Thymus (tissue), 11 donors: ENCODE measurements at regions not wholly inside any gene's neighbourhood (a gene's known extent, or its start where the extent isn't known, plus 50 kb on each side); places are given as distances from the start of the nearest gene placed in this dataset.
"Not testable (repeated sequence)": the region's sequence is repeated elsewhere in the genome, so short reads cannot be mapped to it uniquely, and the experiment has no call there.

Experiments
- DNase-seq, 9 donors: peaks; one replicate each; pipeline ENCODE4 v3.0.0-alpha.2; 2013; ENCODE audit warnings: low spot score in 9 of 9, low read depth in 6 of 9, missing footprints in 1 of 9
- H3K27ac ChIP-seq, 2 donors: one replicate each; pipeline ENCODE4 v1.5.1; 2013; ENCODE audit warnings: control low read depth in 1 of 2, low read depth in 1 of 2, low read length in 1 of 2, mild to moderate bottlenecking in 1 of 2, moderate library complexity in 1 of 2
- H3K27me3 ChIP-seq, 2 donors: one replicate each; pipeline ENCODE4 v1.5.1; 2013; ENCODE audit warnings: low read length in 1 of 2; ENCODE audit not compliant: control insufficient read depth in 2 of 2, insufficient read depth in 1 of 2
- H3K36me3 ChIP-seq, 2 donors: one replicate each; pipeline ENCODE4 v1.5.1; 2013; ENCODE audit warnings: low read length in 1 of 2, mild to moderate bottlenecking in 1 of 2, moderate library complexity in 1 of 2; ENCODE audit not compliant: control insufficient read depth in 2 of 2, insufficient read depth in 2 of 2
- H3K4me1 ChIP-seq, 2 donors: one replicate each; pipeline ENCODE4 v1.5.1; 2013; ENCODE audit warnings: low read length in 2 of 2; ENCODE audit not compliant: control insufficient read depth in 2 of 2, insufficient read depth in 2 of 2
- H3K4me3 ChIP-seq, 2 donors: one replicate each; pipeline ENCODE4 v1.5.1; 2013; ENCODE audit warnings: low read length in 2 of 2, control low read depth in 1 of 2, mild to moderate bottlenecking in 1 of 2
- H3K9me3 ChIP-seq, 2 donors: one replicate each; pipeline ENCODE4 v1.5.1; 2013; ENCODE audit warnings: low read length in 1 of 2, mild to moderate bottlenecking in 1 of 2; ENCODE audit not compliant: control insufficient read depth in 2 of 2, insufficient read depth in 1 of 2
- WGBS: extraction: QIAGEN DNeasy Blood & Tissue Kit; methylation state at CpG from one replicate; pipeline ENCODE4 v1.1.7; 2013; 5-methylcytosine and 5-hydroxymethylcytosine counted together
- donor health status: healthy.

DNA sequence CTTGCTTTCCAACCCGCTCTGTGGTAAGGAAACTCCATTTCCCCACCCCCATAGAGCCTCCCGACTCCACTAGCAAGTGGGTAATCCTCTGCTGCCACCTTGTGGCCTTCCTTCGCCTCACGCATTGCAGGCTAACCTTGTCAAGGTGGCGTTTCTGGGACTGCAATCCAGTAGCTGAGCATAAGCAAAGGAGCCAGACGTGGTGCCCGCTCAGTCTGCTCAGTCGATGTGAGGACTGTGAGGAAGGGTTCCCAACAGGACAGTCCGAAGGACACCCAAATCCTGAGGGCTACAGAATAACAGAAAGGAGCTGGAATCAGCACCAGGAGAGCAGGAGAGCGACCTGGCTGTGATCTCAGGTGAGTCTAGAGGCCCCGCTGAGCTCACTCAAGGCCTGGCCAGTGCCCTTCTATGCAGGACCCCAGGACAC, 144.2 kb downstream of the SUCLG1 start:
- no peaks in the 10 kb centered on the region for H3K9me3 ChIP-seq
- DNase-seq = peak; percentile 34 to 79 (median 54)
- H3K4me1 ChIP-seq = no peaks in the 10 kb centered on the region
- H3K27me3 ChIP-seq = no peaks in the 10 kb centered on the region
- H3K36me3 ChIP-seq = no peaks in the 10 kb centered on the region
- WGBS = 26% methylated on average over 11 of the region's 11 CpGs
- H3K4me3 ChIP-seq = no peak overlapping the region
- no peak overlapping the region for H3K27ac ChIP-seq

DNA sequence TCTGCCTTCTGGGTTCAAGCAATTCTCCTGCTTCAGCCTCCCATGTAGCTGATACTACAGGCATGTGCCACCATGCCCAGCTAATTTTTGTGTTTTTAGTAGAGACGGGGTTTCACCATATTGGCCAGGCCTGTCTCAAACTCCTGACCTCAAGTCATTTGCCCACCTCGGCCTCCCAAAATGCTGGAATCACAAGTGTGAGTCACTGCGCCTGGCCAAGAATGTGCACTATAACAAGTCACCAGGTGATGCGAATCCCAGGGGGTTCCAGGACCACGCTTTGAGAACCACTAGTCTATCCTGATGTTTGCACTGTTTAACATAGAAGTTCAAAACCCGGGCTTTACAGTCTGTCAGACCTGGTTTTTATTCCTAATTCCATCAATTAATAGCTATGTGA, 144.8 kb downstream of the SUCLG1 start:
- Histone ChIP-seq H3K4me3 (no peak overlapping the region), H3K9me3 (no peaks in the 10 kb centered on the region), H3K4me1 (no peaks in the 10 kb centered on the region), H3K36me3 (no peaks in the 10 kb centered on the region), H3K27me3 (no peaks in the 10 kb centered on the region), H3K27ac (no peak overlapping the region)
- DNase-seq = no peak
- 96% methylated on average over 6 of the region's 6 CpGs for WGBS

DNA sequence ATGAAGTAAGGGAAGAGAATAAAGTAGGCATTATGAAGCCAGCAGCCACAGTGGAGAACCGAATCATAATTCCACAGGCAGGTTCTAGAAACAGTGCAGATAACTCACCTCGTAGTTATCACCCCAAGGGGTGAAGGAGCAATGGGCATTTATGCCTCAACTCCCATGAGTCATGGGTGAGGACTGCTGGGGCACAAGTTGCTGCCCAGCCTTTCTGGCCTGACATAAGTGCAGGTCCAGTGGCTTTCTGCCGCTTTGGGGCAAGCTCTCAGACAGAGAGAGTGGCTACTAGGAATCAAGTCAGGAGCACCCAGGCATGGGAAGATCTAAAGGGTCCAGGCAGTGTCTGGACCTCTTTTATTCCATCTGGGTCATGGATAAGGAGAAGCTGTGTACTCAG, 149.8 kb downstream of the SUCLG1 start:
- 92% methylated on average over 3 of the region's 3 CpGs for WGBS
- Histone ChIP-seq H3K4me1 (no peaks in the 10 kb centered on the region), H3K27ac (no peak overlapping the region), H3K27me3 (no peaks in the 10 kb centered on the region), H3K36me3 (no peaks in the 10 kb centered on the region), H3K9me3 (peaks cover 0 to 5% of the 10 kb centered on the region in 2 donors), H3K4me3 (no peak overlapping the region)
- no peak for DNase-seq

DNA sequence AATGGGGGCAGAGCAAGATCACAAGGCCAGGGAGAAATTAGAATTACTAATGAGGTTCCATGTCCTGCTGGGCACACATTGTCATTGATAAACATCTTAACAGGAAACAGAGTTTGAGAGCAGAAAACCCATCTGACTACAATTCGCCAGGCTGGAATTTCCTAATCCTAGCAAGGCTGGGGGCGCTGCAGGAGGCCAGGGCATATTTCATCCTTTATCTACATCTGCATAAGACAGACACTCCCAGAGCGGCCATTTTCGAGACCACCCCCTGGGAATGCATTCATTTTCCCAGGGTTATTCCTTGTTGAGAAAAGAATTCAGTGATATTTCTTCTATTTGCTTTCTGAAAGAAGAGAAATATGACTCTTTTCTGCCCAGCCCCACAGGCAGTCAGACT, 152.7 kb downstream of the SUCLG1 start:
- Histone ChIP-seq H3K4me1 (no peaks in the 10 kb centered on the region), H3K9me3 (peaks cover 0 to 5% of the 10 kb centered on the region in 2 donors), H3K4me3 (no peak overlapping the region), H3K27me3 (no peaks in the 10 kb centered on the region), H3K27ac (no peak overlapping the region), H3K36me3 (no peaks in the 10 kb centered on the region)
- DNase-seq = no peak
- 90% methylated on average over 4 of the region's 4 CpGs for WGBS

DNA sequence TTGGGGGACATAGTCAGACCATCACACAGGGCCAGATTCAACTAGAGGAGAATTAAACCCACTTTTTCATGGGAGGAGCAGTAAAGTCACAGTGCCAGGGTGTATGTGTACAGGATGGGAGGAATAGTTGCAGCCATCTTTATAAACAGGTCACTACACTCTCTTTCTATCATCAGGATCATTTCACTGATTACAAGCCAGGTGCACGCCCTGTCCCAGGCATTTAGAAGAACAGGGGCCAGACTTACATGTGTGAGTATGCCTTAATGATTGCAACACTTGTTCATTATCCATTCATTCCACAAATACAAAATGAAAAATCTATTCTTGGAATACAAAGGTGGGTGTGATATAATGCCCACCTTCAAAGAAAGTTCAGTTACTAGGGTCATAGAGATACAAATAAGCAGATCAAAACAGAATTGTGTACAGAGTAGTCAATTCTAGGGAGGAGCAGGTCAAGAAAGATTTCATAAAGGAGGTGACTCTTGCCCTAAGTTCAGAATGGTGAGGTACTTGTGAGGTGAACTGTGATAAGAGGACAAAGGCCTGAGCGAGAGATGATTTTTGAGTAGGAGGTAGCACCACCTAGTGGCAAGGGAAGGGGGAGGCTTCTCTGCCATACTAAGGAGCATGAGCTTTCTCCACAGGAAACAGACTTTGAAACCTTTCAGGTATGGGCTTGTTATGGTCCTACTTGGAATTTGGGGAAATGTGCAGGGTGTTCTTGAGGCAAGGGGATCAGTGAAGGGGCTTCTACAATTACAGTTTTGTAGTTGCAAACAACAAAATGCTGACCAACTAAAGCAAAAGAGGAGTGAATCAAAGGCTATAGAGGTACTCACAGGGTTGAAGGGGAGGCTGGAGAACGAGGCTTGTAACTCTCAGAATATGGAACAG, 156.3 kb downstream of the SUCLG1 start:
- Histone ChIP-seq H3K4me3 (no peak overlapping the region), H3K36me3 (no peaks in the 10 kb centered on the region), H3K9me3 (peaks cover 0 to 5% of the 10 kb centered on the region in 2 donors), H3K4me1 (no peaks in the 10 kb centered on the region), H3K27me3 (no peaks in the 10 kb centered on the region), H3K27ac (no peak overlapping the region)
- peak in 7 of 9 donors; percentile 1 to 44 (median 8) for DNase-seq
- 58% methylated on average over 3 of the region's 3 CpGs for WGBS

DNA sequence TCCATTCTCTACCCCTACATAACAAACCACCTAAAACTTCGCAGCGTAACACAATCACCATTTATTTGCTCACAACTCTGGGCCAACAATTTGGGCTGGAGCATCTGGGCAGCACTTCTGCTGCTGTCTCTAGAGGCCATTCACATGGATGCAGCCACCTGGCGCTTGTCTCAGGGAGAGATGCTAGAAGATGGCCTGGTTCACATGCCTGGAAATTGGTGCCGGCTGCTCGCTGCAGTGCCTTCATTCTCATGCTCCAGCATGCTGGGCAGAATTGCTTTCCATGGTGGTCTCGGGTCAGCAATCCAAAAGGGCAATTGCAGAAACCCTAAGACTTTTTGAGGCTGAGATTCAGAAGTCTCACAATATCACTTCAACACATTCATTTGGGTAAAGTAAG, 157.4 kb downstream of the SUCLG1 start:
- H3K9me3 ChIP-seq = peaks cover 0 to 5% of the 10 kb centered on the region in 2 donors
- no peaks in the 10 kb centered on the region for H3K27me3 ChIP-seq
- no peak for DNase-seq
- H3K36me3 ChIP-seq = no peaks in the 10 kb centered on the region
- no peak overlapping the region for H3K27ac ChIP-seq
- 96% methylated on average over 6 of the region's 6 CpGs for WGBS
- H3K4me3 ChIP-seq = no peak overlapping the region
- H3K4me1 ChIP-seq = no peaks in the 10 kb centered on the region

DNA sequence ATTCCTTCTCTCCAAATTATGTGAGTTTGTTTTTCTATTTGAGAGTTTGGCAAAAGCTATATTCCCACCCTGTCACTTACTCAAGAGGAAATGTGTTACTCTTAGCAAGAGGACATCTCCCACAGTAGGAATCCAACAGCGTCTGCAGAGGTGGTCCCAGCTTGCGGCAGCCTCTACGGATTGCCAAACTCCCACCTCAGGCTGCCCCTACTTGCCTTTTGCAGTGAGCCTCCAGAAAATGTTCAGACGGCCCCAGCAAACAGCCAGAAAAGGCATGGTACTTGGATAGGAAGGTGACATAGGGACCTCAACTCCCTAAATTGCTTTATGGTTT, 158.4 kb downstream of the SUCLG1 start:
- Histone ChIP-seq H3K9me3 (no peaks in the 10 kb centered on the region), H3K36me3 (no peaks in the 10 kb centered on the region), H3K27me3 (no peaks in the 10 kb centered on the region), H3K27ac (no peak overlapping the region), H3K4me1 (no peaks in the 10 kb centered on the region), H3K4me3 (no peak overlapping the region)
- no peak for DNase-seq
- WGBS = 92% methylated on average over 4 of the region's 4 CpGs

DNA sequence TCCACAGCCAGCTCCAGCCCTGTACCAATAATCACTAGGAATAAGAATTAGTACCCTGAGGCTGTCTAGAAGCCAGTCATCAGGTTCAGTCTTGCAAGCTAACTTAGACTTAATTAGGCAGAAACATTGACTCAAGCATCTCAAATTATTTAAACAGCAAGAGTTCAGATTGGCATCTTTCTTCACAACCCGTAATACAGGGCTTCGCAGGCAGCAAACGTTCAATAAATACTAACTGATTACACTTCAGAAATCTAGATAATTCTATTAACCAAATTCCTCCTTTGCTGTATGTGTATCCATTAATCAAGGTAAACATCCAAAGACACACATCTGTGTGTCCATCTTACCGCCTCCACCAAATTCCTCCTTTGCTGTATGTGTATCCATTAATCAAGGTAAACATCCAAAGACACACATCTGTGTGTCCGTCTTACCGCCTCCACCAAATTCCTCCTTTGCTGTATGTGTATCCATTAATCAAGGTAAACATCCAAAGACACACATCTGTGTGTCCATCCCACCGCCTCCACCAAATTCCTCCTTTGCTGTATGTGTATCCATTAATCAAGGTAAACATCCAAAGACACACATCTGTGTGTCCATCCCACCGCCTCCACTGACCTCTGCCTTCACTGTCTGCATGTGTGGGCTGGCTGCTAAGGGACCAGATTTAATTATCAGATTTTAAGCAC, 158.9 kb downstream of the SUCLG1 start:
- H3K4me1 ChIP-seq, H3K27me3 ChIP-seq, H3K9me3 ChIP-seq, H3K36me3 ChIP-seq, H3K27ac ChIP-seq, H3K4me3 ChIP-seq, DNase-seq: not testable (repeated sequence)
- WGBS = 92% methylated on average over 8 of the region's 8 CpGs

DNA sequence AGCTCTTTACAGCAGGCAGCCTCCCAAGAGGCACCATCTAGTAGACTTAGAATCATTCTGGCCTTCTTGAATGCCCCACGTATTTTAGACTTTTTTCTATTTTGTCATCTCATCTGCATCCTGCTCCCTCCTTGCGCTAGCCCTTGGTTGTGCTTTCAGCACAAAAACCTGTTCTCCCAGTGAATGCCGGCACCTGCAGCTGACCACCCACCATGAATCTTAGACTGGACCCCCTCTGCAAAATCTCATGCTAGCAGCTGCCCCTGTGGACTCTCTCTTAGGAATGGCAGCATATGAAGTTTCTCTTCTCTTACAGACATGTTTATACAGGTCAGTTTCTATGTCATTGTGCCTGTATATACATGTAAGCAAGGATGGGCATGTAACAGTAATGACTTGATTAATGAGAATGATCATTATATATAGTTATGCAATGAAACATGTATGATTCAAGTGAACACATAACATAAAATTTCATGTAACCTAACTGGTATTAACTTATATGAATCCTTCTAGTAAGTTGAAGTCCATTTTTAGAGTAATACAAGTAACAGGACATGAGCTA, 159.8 kb downstream of the SUCLG1 start:
- no peaks in the 10 kb centered on the region for H3K4me1 ChIP-seq
- no peak for DNase-seq
- no peaks in the 10 kb centered on the region for H3K9me3 ChIP-seq
- WGBS = 84% methylated on average over 3 of the region's 3 CpGs
- H3K27ac ChIP-seq = no peak overlapping the region
- no peaks in the 10 kb centered on the region for H3K27me3 ChIP-seq
- no peaks in the 10 kb centered on the region for H3K36me3 ChIP-seq
- H3K4me3 ChIP-seq = no peak overlapping the region
